NB4 (cell line): ENCODE measurements at regions not wholly inside any gene's neighbourhood (a gene's known extent, or its start where the extent isn't known, plus 50 kb on each side); places are given as distances from the start of the nearest gene placed in this dataset.
A peak's percentile ranks its signal among the peaks of the same experiment; 100 is the strongest.

Experiments
- DNase-seq: peaks from one replicate; pipeline ENCODE4 v3.0.0; 2010; ENCODE audit warnings: low read depth
- H3K4me3 ChIP-seq: one replicate; pipeline ENCODE4 v1.5.1; 2011; ENCODE audit warnings: mild to moderate bottlenecking, low read depth, low read length, moderate library complexity
- MYC ChIP-seq: IDR thresholded peaks from 2 replicates; pipeline ENCODE4 v1.6.1; 2011; ENCODE audit warnings: low read depth, low read length
- POLR2A ChIP-seq: IDR thresholded peaks from 2 replicates; pipeline ENCODE4 v1.6.1; 2011; ENCODE audit warnings: mild to moderate bottlenecking; ENCODE audit not compliant: insufficient read length; ENCODE audit errors: extremely low read depth
- TF ChIP-seq, protein P1 (sequence below): IDR thresholded peaks from 2 replicates; pipeline ENCODE4 v1.6.1; 2011; ENCODE audit warnings: low read depth, low read length
- TF ChIP-seq, protein P2 (sequence below): IDR thresholded peaks from one replicate; pipeline ENCODE4 v1.5.1; 2012; ENCODE audit warnings: low read depth, low read length

DNA sequence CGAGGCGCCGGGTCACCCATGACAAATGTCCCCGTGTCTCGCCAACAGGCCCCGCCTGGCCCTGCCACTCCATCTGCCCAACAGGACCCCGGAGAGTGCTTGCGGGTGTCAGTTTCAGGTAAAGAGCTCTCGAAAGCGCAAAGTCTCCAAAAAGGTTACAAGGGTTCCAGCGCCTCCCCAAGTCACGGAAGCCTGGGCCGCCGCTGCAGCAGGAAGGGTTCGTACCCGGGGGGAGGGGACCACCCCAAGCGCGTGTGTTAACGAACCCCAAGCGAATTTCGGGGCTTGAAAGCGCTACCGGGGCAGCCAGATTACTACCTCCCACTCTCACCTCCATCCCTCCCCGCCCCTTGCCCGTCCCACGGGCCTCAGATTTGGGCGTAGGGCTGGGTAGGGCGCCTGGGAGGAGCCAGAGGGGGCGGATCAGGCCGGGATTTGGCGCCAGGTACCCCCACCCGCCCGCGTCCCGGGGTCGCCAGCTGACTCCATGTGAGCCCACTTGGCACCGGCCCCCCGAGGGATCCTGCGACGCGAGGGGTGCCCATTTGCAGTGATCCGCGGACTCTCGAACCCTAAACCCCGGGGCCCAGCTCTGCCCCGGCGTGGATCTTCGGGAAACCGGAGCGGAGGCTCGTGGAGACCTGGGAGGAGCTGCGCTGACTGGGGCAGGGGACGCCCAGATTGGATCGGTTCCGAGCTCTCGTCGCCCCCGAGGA lies 85.9 kb downstream of the NR2F2 start:
- DNase-seq: no peak
- TF ChIP-seq POLR2A: no peak
- no peak overlapping the region for H3K4me3 ChIP-seq

DNA sequence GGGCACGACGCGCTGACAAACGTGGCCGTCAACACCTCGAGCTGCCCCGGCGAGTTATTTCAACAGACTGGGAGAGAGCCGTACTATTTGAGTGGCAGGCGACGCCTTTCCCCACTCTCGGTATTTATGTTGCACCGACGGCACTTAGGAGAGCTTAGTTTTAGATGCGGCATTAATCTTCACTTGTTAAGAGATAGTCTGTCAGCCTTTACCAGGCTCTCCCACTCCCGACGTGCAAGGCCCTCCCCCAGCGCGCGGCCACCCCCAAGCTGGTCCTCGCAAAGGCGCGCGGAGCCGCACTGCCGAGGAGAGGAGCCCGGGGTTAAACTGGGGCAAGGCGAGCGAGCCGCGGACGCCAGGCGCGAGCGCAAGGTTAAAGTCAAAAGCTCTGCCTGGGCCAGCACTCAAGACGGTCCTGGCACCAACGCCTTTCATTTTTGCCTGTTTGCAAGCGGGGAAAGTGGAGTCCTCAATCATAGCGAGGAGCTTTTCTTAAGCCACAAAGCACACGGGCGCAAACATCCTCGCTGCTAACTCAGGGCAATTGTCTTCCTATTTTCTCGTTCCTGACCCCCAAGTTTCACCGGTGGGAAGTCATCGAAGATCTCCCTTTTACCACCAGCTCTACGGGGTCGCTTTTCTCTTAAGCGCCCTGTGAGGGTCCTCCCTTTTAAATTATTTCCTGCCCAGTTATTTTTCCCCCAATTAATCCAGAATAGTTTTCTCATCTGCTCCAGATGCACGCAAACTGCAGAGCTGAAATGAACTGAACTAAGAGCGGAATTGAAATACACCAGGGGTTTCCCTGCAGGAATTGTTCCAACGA lies 86.6 kb downstream of the NR2F2 start:
- peak; percentile 56 for DNase-seq
- TF ChIP-seq MYC (no peak), POLR2A (no peak)
- TF ChIP-seq, protein P1, sequence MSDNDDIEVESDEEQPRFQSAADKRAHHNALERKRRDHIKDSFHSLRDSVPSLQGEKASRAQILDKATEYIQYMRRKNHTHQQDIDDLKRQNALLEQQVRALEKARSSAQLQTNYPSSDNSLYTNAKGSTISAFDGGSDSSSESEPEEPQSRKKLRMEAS: no peak
- TF ChIP-seq, protein P2, sequence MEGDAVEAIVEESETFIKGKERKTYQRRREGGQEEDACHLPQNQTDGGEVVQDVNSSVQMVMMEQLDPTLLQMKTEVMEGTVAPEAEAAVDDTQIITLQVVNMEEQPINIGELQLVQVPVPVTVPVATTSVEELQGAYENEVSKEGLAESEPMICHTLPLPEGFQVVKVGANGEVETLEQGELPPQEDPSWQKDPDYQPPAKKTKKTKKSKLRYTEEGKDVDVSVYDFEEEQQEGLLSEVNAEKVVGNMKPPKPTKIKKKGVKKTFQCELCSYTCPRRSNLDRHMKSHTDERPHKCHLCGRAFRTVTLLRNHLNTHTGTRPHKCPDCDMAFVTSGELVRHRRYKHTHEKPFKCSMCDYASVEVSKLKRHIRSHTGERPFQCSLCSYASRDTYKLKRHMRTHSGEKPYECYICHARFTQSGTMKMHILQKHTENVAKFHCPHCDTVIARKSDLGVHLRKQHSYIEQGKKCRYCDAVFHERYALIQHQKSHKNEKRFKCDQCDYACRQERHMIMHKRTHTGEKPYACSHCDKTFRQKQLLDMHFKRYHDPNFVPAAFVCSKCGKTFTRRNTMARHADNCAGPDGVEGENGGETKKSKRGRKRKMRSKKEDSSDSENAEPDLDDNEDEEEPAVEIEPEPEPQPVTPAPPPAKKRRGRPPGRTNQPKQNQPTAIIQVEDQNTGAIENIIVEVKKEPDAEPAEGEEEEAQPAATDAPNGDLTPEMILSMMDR: no peak
- peak overlapping the region; percentile 35 for H3K4me3 ChIP-seq

DNA sequence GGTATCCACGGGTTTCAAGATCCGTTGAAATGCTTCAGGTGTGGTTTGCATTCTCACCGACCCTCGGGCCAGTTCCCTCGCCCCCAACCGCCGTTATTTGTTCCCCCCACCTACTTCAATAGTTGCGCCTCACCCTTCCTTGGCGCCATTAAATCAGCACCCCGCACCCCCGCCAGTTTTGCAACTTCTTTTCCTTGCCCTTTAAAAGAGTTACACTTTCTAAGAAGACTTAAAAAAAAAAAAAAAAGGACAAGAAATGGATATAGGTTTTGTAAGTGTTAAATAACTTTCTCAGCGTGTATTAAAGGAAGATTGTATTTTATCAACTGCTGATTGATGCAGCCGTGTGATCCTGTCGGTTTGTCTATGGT lies 87.2 kb downstream of the NR2F2 start:
- no peak overlapping the region for H3K4me3 ChIP-seq
- TF ChIP-seq, protein P1: no peak
- TF ChIP-seq POLR2A (no peak), MYC (no peak)
- TF ChIP-seq, protein P2: no peak
- DNase-seq: no peak

DNA sequence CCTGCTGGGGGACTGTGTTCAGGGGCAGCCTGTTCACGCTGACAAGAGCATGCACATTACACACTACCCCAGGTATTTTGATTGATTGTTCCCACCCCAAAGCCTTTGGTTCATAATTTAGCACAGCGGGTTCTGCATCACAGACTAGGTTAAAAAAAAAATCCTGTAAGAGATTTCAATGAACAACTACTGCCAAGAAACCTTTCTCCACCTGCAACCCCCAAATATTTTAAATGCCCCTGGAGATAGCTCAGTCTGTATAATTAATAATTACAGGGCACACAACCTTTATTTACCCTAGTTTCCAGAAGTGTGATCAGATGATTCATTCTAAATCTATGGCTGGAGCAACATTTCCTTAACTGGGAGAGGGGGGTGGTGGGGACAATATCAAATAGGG lies 87.6 kb downstream of the NR2F2 start:
- DNase-seq: no peak
- TF ChIP-seq, protein P2: no peak
- TF ChIP-seq, protein P1: no peak
- no peak for TF ChIP-seq POLR2A
- TF ChIP-seq MYC: no peak
- no peak overlapping the region for H3K4me3 ChIP-seq

DNA sequence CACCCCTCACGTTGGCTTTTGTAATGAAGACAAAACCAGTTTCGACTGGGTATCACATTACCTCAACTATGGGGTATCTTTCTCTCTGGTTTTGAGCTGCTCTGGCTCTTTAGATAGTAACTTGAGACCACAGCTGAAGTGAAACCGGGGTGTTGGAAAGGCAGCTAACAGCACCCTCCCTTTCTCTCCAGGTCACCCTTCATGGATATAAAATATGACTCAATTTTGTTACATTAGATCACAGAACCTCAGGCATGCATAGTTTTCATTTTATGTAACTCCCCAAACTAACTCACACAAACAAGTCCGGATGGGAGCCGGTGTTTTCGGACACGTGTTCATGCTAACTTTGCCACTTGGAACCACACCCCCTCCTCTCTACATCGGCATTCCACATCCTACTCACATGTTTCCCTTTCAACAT lies 90.7 kb downstream of the NR2F2 start:
- TF ChIP-seq, protein P2: no peak
- TF ChIP-seq, protein P1: no peak
- TF ChIP-seq POLR2A (no peak), MYC (no peak)
- H3K4me3 ChIP-seq: no peak overlapping the region
- no peak for DNase-seq

DNA sequence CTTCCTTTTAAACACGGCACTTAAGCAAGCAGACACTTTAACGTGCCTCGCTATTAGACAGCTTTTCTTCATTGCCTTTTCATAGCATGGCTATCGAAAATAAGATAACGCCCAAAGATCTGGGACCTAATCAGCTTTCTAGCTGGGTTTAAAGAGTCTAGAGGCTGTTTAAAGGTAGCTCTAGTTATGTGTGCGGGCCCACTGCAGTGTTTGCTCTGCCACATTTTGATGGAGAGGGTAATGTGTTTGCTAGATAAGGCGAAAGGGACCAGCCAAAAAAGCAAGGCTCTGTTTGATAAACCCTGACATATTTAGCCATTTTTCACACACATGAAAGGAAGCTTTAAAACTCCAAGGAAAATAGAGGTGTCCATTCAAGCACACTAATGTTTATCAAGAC lies 91.6 kb downstream of the NR2F2 start:
- H3K4me3 ChIP-seq: no peak overlapping the region
- TF ChIP-seq, protein P1: no peak
- TF ChIP-seq, protein P2: no peak
- DNase-seq: no peak
